ENCODE measurements at regions not wholly inside any gene's neighbourhood (a gene's known extent, or its start where the extent isn't known, plus 50 kb on each side); places are given as distances from the start of the nearest gene placed in this dataset.

GRCh38 chr1:14499312-14500040 lies 99.0 kb upstream of the KAZN start:
- Histone ChIP-seq H3K4me2 (ENCODE audit: low read length) (peak overlapping the region; percentile 65), H3K36me3 (ENCODE audit: low read depth, low read length) (no peaks in the 10 kb centered on the region), H4K20me1 (ENCODE audit: low read length) (no peaks in the 10 kb centered on the region), H3K27me3 (ENCODE audit: low read length) (no peaks in the 10 kb centered on the region), H3K27ac (ENCODE audit: low read length) (peak overlapping the region; percentile 64), H3K79me2 (ENCODE audit: low read length) (no peaks in the 10 kb centered on the region), H3F3A (ENCODE audit: low read length, unreplicated experiment) (no peaks in the 10 kb centered on the region), H3K9me2 (replicated peaks; ENCODE audit: low read length) (no peaks in the 10 kb centered on the region), H3K9me3 (ENCODE audit: low read length) (no peaks in the 10 kb centered on the region), H3K9ac (ENCODE audit: low read length) (peak overlapping the region; percentile 33; the same call in 1 of the 2 replicates), H3K4me1 (ENCODE audit: insufficient read depth, low read length) (peaks cover 23% of the 10 kb centered on the region), H2AFZ (ENCODE audit: low read length) (no peak overlapping the region), H3K4me3 (ENCODE audit: low read length) (no peak overlapping the region)
- ChIA-PET POLR2A (ENCODE audit: unreplicated experiment) (interaction anchor here (0.6 kb wide), 1 partner anchor 18 kb away, joined by 4 read pairs; no protein-coding TSS in a partner anchor), CTCF (no interaction called here)
- BruUV-seq (replicated peaks): no TSS peak
- TF ChIP-seq CTCF (conservative IDR thresholded peaks at IDR 0.05; ENCODE audit: low read depth, low read length) (no peak), EZH2 (IDR thresholded peaks at IDR 0.05; ENCODE audit: low read length, unreplicated experiment) (no peak), EZH2phosphoT487 (IDR thresholded peaks at IDR 0.05; ENCODE audit: borderline replicate concordance, low read length) (no peak)
- DNase-seq (no peak), ATAC-seq (no peak)
- intact Hi-C loops (cut with micrococcal nuclease): loop anchor here (1.0 kb wide), 3 partner anchors 13 to 364 kb away; no protein-coding TSS in a partner anchor

GRCh38 chr1:14500041-14500440 lies 98.4 kb upstream of the KAZN start:
- Histone ChIP-seq H2AFZ (ENCODE audit: low read length) (peak overlapping the region; percentile 42; the same call in 1 of the 2 replicates), H3K9me2 (replicated peaks; ENCODE audit: low read length) (no peaks in the 10 kb centered on the region), H3K79me2 (ENCODE audit: low read length) (no peaks in the 10 kb centered on the region), H3K9me3 (ENCODE audit: low read length) (no peaks in the 10 kb centered on the region), H4K20me1 (ENCODE audit: low read length) (no peaks in the 10 kb centered on the region), H3F3A (ENCODE audit: low read length, unreplicated experiment) (no peaks in the 10 kb centered on the region), H3K27me3 (ENCODE audit: low read length) (no peaks in the 10 kb centered on the region), H3K9ac (ENCODE audit: low read length) (peak overlapping the region; percentile 33; the same call in 1 of the 2 replicates), H3K36me3 (ENCODE audit: low read depth, low read length) (no peaks in the 10 kb centered on the region), H3K4me1 (ENCODE audit: insufficient read depth, low read length) (peaks cover 23% of the 10 kb centered on the region), H3K4me2 (ENCODE audit: low read length) (peak overlapping the region; percentile 65), H3K27ac (ENCODE audit: low read length) (peak overlapping the region; percentile 64), H3K4me3 (ENCODE audit: low read length) (peak overlapping the region; percentile 31; the same call in 1 of the 2 replicates)
- peak; percentile 68 for ATAC-seq
- TF ChIP-seq CTCF (conservative IDR thresholded peaks at IDR 0.05; ENCODE audit: low read depth, low read length) (no peak), EZH2 (IDR thresholded peaks at IDR 0.05; ENCODE audit: low read length, unreplicated experiment) (no peak), EZH2phosphoT487 (IDR thresholded peaks at IDR 0.05; ENCODE audit: borderline replicate concordance, low read length) (no peak)
- ChIA-PET CTCF (no interaction called here), POLR2A (ENCODE audit: unreplicated experiment) (interaction anchor here (0.6 kb wide), 1 partner anchor 18 kb away, joined by 4 read pairs; no protein-coding TSS in a partner anchor)
- intact Hi-C loops (cut with micrococcal nuclease): loop anchor here (1.0 kb wide), 1 partner anchor 365 kb away; no protein-coding TSS in a partner anchor
- BruUV-seq (replicated peaks): no TSS peak
- DNase-seq: peak; percentile 76

- no peaks in the 10 kb centered on the region for H3K9me3 ChIP-seq (ENCODE audit: low read length)
- intact Hi-C loops (cut with micrococcal nuclease): loop anchor here (1.0 kb wide), 1 partner anchor 366 kb away; no protein-coding TSS in a partner anchor
- DNase-seq (no peak), ATAC-seq (no peak)
- no peak for TF ChIP-seq CTCF (conservative IDR thresholded peaks at IDR 0.05; ENCODE audit: low read depth, low read length)
- no peak for TF ChIP-seq EZH2phosphoT487 (IDR thresholded peaks at IDR 0.05; ENCODE audit: borderline replicate concordance, low read length)
- no peak for TF ChIP-seq EZH2 (IDR thresholded peaks at IDR 0.05; ENCODE audit: low read length, unreplicated experiment)
- H3K4me3 ChIP-seq (ENCODE audit: low read length): no peak overlapping the region
- no peaks in the 10 kb centered on the region for H3K79me2 ChIP-seq (ENCODE audit: low read length)
- no peaks in the 10 kb centered on the region for H4K20me1 ChIP-seq (ENCODE audit: low read length)
- POLR2A ChIA-PET (ENCODE audit: unreplicated experiment): no interaction called here
- peak overlapping the region; percentile 65 for H3K4me2 ChIP-seq (ENCODE audit: low read length)
- no peak overlapping the region for H2AFZ ChIP-seq (ENCODE audit: low read length)
- H3F3A ChIP-seq (ENCODE audit: low read length, unreplicated experiment): no peaks in the 10 kb centered on the region
- CTCF ChIA-PET: no interaction called here
- H3K36me3 ChIP-seq (ENCODE audit: low read depth, low read length): no peaks in the 10 kb centered on the region
- H3K27ac ChIP-seq (ENCODE audit: low read length): 0 out of 2 replicates have a peak overlapping the region, but pooled peaks have one; percentile 64
- no peaks in the 10 kb centered on the region for H3K9me2 ChIP-seq (replicated peaks; ENCODE audit: low read length)
- BruUV-seq (replicated peaks): no TSS peak
- no peaks in the 10 kb centered on the region for H3K27me3 ChIP-seq (ENCODE audit: low read length)
- H3K4me1 ChIP-seq (ENCODE audit: insufficient read depth, low read length): peaks cover 23% of the 10 kb centered on the region
- H3K9ac ChIP-seq (ENCODE audit: low read length): no peak overlapping the region
Observed at GRCh38 chr1:14500912-14501311, 97.6 kb upstream of the KAZN start.
